Karpas-422 (cell line): ENCODE measurements at regions not wholly inside any gene's neighbourhood (a gene's known extent, or its start where the extent isn't known, plus 50 kb on each side); places are given as distances from the start of the nearest gene placed in this dataset.
"Not testable (repeated sequence)": the region's sequence is repeated elsewhere in the genome, so short reads cannot be mapped to it uniquely, and the experiment has no call there.

Source experiments
- DNase-seq: peaks from one replicate; pipeline ENCODE4 v3.0.0-alpha.2; 2015
- H2AFZ ChIP-seq: fragments of 200-600 bp; sonication (generic); 2 replicates; pipeline ENCODE4 v1.6.1; 2014; ENCODE audit warnings: antibody characterized with exemption, low read length, mixed read lengths
- H3K27ac ChIP-seq: fragments of 200-600 bp; sonication (generic); 2 replicates; pipeline ENCODE4 v1.5.1; 2014; ENCODE audit warnings: mild to moderate bottlenecking, low read length, moderate library complexity
- H3K27me3 ChIP-seq: fragments of 200-600 bp; sonication (generic); 2 replicates; pipeline ENCODE4 v1.6.1; 2014; ENCODE audit warnings: low read length, mixed read lengths
- H3K36me3 ChIP-seq: fragments of 200-600 bp; sonication (generic); 2 replicates; pipeline ENCODE4 v1.6.1; 2014; ENCODE audit warnings: low read length, mixed read lengths; ENCODE audit not compliant: insufficient read depth
- H3K4me1 ChIP-seq: fragments of 200-600 bp; sonication (generic); 2 replicates; pipeline ENCODE4 v1.6.1; 2014; ENCODE audit warnings: mild to moderate bottlenecking, low read length, mixed read lengths
- H3K4me2 ChIP-seq: fragments of 200-600 bp; sonication (generic); 2 replicates; pipeline ENCODE4 v1.6.1; 2014; ENCODE audit warnings: low read length, low read depth, mild to moderate bottlenecking; ENCODE audit not compliant: poor library complexity, severe bottlenecking
- H3K4me3 ChIP-seq: fragments of 200-600 bp; sonication (generic); 2 replicates; pipeline ENCODE4 v1.5.1; 2014; ENCODE audit warnings: mild to moderate bottlenecking, antibody characterized with exemption, low read length, mixed read lengths
- H3K79me2 ChIP-seq: fragments of 200-600 bp; sonication (generic); 2 replicates; pipeline ENCODE4 v1.6.1; 2014; ENCODE audit warnings: mild to moderate bottlenecking, low read length, mixed read lengths
- H3K9ac ChIP-seq: fragments of 200-600 bp; sonication (generic); 2 replicates; pipeline ENCODE4 v1.6.0; 2014; ENCODE audit warnings: low read length
- H3K9me2 ChIP-seq: fragments of 200-600 bp; sonication (generic), shearing (Covaris generic); replicated peaks from 2 replicates; pipeline ENCODE4 v1.6.0; 2014; ENCODE audit warnings: mild to moderate bottlenecking, low read length, moderate library complexity; ENCODE audit not compliant: insufficient read depth
- H3K9me3 ChIP-seq: fragments of 300-700, 200-600 bp; sonication (generic); 2 replicates; pipeline ENCODE4 v1.6.1; 2014; ENCODE audit warnings: low read length, mixed read lengths
- H4K20me1 ChIP-seq: fragments of 200-600 bp; sonication (generic); 2 replicates; pipeline ENCODE4 v1.6.1; 2014; ENCODE audit warnings: mild to moderate bottlenecking, antibody characterized with exemption, low read length, low read depth; ENCODE audit not compliant: insufficient read depth

DNA sequence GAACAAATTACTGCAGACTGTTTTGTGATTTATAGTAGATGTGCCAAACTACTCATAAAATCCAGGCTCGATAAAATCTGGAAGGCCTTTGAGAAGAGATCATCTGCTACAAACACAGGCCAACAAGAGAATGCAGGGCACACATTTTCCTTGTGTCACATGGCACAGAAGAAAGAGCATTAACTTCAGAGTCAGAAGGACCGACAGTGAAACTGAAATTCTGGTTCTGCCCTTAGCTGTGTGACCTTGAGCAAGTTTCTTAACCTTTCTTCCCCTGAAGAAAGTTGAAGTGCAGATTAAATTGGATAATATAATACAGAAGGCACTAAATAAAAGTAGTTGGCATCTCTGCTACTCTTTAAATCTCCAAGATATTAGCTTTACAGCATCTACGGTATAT lies 338.4 kb upstream of the IRAK1BP1 start:
- DNase-seq, result no peak
- Histone ChIP-seq H4K20me1 (no peaks in the 10 kb centered on the region), H3K79me2 (no peaks in the 10 kb centered on the region), H3K27ac (no peak overlapping the region), H3K4me1 (no peaks in the 10 kb centered on the region), H3K9ac (no peak overlapping the region), H3K36me3 (no peaks in the 10 kb centered on the region), H3K9me3 (no peaks in the 10 kb centered on the region), H3K4me2 (no peak overlapping the region), H2AFZ (no peak overlapping the region), H3K27me3 (no peaks in the 10 kb centered on the region), H3K4me3 (no peak overlapping the region), H3K9me2 (no peaks in the 10 kb centered on the region)

DNA sequence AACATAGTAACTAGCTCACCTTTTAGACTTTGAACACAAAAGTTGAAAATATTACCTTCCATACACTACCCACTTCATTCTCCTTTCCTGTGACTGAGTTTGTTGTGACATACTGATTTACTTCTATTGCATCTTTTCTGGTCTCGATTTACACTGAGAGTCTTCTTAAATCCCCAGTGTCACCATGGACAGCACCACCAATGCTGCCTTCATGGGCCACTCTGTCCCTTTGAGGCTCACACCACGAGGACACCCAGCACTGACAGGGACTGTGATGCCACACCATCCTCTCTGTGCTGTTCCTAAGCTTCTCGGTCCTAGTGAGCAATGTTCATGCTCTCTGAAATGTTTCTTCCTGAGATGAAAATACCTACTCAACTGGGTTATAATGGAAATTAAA lies 337.1 kb upstream of the IRAK1BP1 start:
- Histone ChIP-seq H3K4me3 (no peak overlapping the region), H3K9ac (no peak overlapping the region), H3K9me2 (no peaks in the 10 kb centered on the region), H3K79me2 (no peaks in the 10 kb centered on the region), H3K4me2 (no peak overlapping the region), H3K4me1 (no peaks in the 10 kb centered on the region), H3K27ac (no peak overlapping the region), H3K27me3 (no peaks in the 10 kb centered on the region), H3K9me3 (no peaks in the 10 kb centered on the region), H3K36me3 (no peaks in the 10 kb centered on the region), H2AFZ (no peak overlapping the region), H4K20me1 (no peaks in the 10 kb centered on the region)
- DNase-seq, result no peak

DNA sequence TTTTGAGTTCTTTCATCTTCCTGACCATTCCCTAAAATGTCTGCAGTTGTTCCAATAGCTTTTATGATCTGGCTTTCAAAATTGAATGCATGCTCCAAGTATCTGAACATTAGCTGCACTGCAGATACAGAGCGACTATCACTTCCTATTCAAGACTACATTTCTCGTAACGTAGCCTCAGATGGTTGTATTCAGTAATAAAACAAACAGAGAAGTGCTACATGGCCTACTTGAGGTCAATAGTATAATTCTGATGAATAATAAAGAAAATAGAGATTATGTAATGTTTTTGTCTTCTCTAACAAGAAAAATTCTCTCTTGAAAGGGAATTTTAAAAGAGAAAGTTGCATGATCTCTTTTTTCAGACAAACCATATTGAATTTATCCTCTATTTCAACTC lies 333.9 kb upstream of the IRAK1BP1 start:
- Histone ChIP-seq H3K9me2 (no peaks in the 10 kb centered on the region), H3K27me3 (no peaks in the 10 kb centered on the region), H2AFZ (no peak overlapping the region), H3K4me1 (no peaks in the 10 kb centered on the region), H3K36me3 (no peaks in the 10 kb centered on the region), H4K20me1 (no peaks in the 10 kb centered on the region), H3K79me2 (no peaks in the 10 kb centered on the region), H3K4me3 (no peak overlapping the region), H3K4me2 (no peak overlapping the region), H3K9me3 (no peaks in the 10 kb centered on the region), H3K9ac (no peak overlapping the region), H3K27ac (no peak overlapping the region)
- DNase-seq, result no peak

DNA sequence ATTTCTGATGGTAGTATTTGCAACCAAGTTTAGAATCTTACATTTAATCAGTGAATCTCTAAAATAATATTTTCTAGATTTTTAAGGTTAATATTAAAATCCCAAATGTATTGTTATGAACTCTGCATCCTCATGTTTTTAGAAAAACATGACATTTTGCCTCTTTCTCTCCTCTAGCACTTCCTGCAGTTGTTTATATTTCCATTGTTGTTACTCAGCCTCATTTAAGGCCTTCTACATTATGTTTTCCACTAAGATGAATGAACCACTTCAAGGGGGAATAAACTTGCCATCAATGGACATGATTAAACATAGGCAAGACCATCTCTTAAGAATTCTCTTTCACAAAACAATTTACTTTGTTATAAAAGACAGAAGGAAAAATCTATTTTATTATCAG lies 333.5 kb upstream of the IRAK1BP1 start:
- Histone ChIP-seq H3K9me2 (no peaks in the 10 kb centered on the region), H4K20me1 (no peaks in the 10 kb centered on the region), H3K9ac (no peak overlapping the region), H3K36me3 (no peaks in the 10 kb centered on the region), H3K4me3 (no peak overlapping the region), H3K79me2 (no peaks in the 10 kb centered on the region), H2AFZ (no peak overlapping the region), H3K27ac (no peak overlapping the region), H3K4me2 (no peak overlapping the region), H3K27me3 (no peaks in the 10 kb centered on the region), H3K4me1 (no peaks in the 10 kb centered on the region), H3K9me3 (no peaks in the 10 kb centered on the region)
- DNase-seq, result no peak

DNA sequence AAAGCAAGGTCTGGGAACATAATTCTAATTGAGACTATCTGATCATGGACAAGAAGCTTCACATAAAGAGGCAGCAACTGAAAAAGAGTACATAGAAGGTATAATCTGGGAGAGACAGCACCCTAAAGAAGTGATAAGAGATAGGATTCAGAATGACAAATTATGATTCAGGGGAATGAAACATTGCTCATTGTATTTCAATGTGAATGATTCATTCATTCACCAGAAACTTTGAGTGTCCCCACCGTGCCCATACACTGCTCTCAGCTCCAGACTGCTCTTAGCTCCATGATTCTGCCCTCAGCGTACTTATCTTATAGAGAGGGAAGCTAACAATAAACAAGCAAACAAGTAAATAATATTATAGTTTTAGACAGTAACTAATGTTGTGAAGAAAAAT lies 329.3 kb upstream of the IRAK1BP1 start:
- H3K27me3 ChIP-seq, result no peaks in the 10 kb centered on the region

DNA sequence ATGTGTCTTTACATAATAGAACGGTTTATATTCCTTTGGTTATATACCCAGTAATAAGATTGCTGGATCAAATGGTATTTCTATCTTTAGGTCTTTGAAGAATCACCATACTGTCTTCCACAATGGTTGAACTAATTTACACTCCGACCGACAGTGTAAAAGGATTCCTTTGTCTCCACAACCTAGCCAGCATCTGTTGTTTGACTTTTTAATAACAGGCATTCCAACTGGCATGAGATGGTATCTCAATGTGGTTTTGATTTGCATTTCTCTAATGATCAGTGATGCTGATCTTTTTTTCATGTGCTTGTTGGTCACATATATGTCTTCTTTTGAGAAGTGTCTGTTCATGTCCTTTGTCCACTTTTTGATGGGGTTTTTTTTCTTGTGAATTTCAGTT lies 319.7 kb upstream of the IRAK1BP1 start:
- not testable (repeated sequence) for DNase-seq, H3K9ac ChIP-seq, H3K27ac ChIP-seq, H3K4me3 ChIP-seq, H3K4me2 ChIP-seq, H4K20me1 ChIP-seq, H3K9me2 ChIP-seq, H3K9me3 ChIP-seq, H3K4me1 ChIP-seq, H2AFZ ChIP-seq, H3K36me3 ChIP-seq, H3K79me2 ChIP-seq, H3K27me3 ChIP-seq

More for the DNA sequence above, 329.3 kb upstream of the IRAK1BP1 start:
- H3K9me3 ChIP-seq, result no peaks in the 10 kb centered on the region
- H3K36me3 ChIP-seq, result no peaks in the 10 kb centered on the region
- H3K9me2 ChIP-seq, result no peaks in the 10 kb centered on the region
- no peak for DNase-seq
- no peaks in the 10 kb centered on the region for H3K79me2 ChIP-seq
- no peak overlapping the region for H3K27ac ChIP-seq
- no peak overlapping the region for H2AFZ ChIP-seq
- H4K20me1 ChIP-seq, result no peaks in the 10 kb centered on the region
- H3K4me2 ChIP-seq, result no peak overlapping the region
- H3K9ac ChIP-seq, result no peak overlapping the region
- no peaks in the 10 kb centered on the region for H3K4me1 ChIP-seq
- H3K4me3 ChIP-seq, result no peak overlapping the region

DNA sequence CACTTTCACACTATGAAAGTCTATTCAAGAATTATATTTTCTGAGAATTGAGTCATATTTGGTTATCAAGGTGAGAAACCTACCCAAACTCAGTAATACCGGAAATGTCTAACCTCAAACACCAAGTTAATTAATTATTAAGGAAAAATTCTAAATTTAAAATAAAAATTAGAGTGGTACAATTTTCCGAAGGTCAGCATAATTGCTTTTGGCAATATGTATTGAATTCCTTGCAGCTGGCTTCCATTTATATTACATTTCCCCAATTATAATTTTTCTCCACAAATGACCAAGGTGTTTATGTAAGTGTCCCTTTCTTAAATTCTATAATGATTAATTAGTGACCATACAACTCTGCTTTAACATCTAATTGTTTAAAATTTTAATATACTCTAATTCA lies 316.0 kb upstream of the IRAK1BP1 start:
- Histone ChIP-seq H3K4me1 (no peaks in the 10 kb centered on the region), H3K9me3 (peaks cover 5% of the 10 kb centered on the region), H3K27me3 (no peaks in the 10 kb centered on the region), H4K20me1 (no peaks in the 10 kb centered on the region), H3K9me2 (no peaks in the 10 kb centered on the region), H3K79me2 (no peaks in the 10 kb centered on the region), H2AFZ (no peak overlapping the region), H3K36me3 (no peaks in the 10 kb centered on the region), H3K9ac (no peak overlapping the region), H3K4me2 (no peak overlapping the region), H3K4me3 (no peak overlapping the region), H3K27ac (no peak overlapping the region)
- no peak for DNase-seq

DNA sequence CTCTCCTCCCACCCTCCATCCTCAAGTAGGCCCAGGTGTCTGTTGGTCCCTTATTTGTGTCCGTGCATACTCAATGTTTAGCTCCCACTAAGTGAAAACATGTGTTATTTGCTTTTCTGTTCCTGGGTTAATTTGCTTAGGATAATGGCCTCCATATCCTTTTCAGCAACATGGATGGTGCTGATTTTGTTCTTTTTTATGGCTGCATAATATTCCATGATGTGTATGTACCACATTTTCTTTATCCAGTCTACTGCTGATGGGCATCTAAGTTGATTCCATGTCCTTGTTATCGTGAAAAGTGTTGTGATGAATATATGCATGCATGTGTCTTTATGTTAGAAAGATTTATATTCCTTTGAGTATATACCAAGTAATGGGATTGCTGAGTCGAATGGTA lies 314.9 kb upstream of the IRAK1BP1 start:
- H3K27ac ChIP-seq, result no peak overlapping the region
- H3K4me2 ChIP-seq, result no peak overlapping the region
- no peak overlapping the region for H3K9ac ChIP-seq
- H3K79me2 ChIP-seq, result no peaks in the 10 kb centered on the region
- H2AFZ ChIP-seq, result no peak overlapping the region
- H3K36me3 ChIP-seq, result no peaks in the 10 kb centered on the region
- no peaks in the 10 kb centered on the region for H3K9me2 ChIP-seq
- DNase-seq, result no peak
- no peak overlapping the region for H3K4me3 ChIP-seq
- no peaks in the 10 kb centered on the region for H3K27me3 ChIP-seq
- H4K20me1 ChIP-seq, result no peaks in the 10 kb centered on the region
- H3K9me3 ChIP-seq, result peaks cover 7% of the 10 kb centered on the region
- H3K4me1 ChIP-seq, result no peaks in the 10 kb centered on the region

DNA sequence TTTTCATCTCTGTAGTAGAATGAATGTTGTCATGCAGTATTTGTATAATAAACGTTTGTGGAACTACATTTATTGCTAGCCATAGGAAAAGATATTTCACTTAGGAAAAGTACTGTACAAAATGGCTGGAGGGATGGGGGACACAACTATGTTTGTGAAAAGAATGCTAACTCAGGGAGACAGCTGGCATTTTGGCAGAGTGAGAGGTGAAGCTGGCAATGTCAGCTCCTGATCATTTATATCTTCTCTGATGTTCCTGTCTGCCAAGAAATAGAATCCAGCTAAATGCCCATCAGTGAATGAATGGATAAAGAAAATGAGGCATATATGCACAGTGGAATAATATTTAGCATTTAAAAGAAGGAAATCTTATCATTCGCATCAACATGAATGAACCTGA lies 313.0 kb upstream of the IRAK1BP1 start:
- DNase-seq, result no peak
- Histone ChIP-seq H2AFZ (no peak overlapping the region), H3K9ac (no peak overlapping the region), H3K79me2 (no peaks in the 10 kb centered on the region), H3K27ac (no peak overlapping the region), H3K27me3 (no peaks in the 10 kb centered on the region), H3K4me3 (no peak overlapping the region), H3K36me3 (no peaks in the 10 kb centered on the region), H3K4me1 (no peaks in the 10 kb centered on the region), H3K4me2 (no peak overlapping the region), H3K9me2 (no peaks in the 10 kb centered on the region), H3K9me3 (peaks cover 10% of the 10 kb centered on the region), H4K20me1 (no peaks in the 10 kb centered on the region)
